GM12878 (cell line): ENCODE measurements at regions not wholly inside any gene's neighbourhood (a gene's known extent, or its start where the extent isn't known, plus 50 kb on each side); places are given as distances from the start of the nearest gene placed in this dataset.

Experiments used
- ATAC-seq: fragments of 200-7000 bp; cut with Tn5 transposase; 3 replicates; pipeline ENCODE4 v1.9.1; 2020; ENCODE audit warnings: mild to moderate bottlenecking, moderate library complexity
- BruUV-seq: library from RNA; stranded (reverse); fragments of 400-500 nt; replicated peaks from 2 replicates; lab custom pipeline; 2021; lab: Mats Ljungman, UMichigan
- CTCF ChIA-PET: fragments of 300-600 bp; sonication (Branson Sonifier 250); formaldehyde crosslinking; extraction: SDS; loops from one replicate; lab custom pipeline; 2021; ENCODE audit warnings: inconsistent platforms; lab: Yijun Ruan, JAX
- POLR2A ChIA-PET: fragments of 350-600 bp; formaldehyde crosslinking; extraction: SDS; loops from one replicate; lab custom pipeline; 2021; ENCODE audit warnings: inconsistent platforms; lab: Charles Lee
- RAD21 ChIA-PET: fragments of 300-600 bp; sonication (Branson Sonifier 250); formaldehyde crosslinking; loops from one replicate; lab custom pipeline; 2023; ENCODE audit warnings: antibody characterized with exemption; ENCODE audit not compliant: unreplicated experiment; lab: Charles Lee
- SMC1A ChIA-PET: fragments of 300-600 bp; sonication (Branson Sonifier 250); formaldehyde crosslinking; loops from one replicate; lab custom pipeline; 2023; ENCODE audit not compliant: unreplicated experiment, uncharacterized antibody; lab: Charles Lee
- DNase-seq: peaks from one replicate; pipeline ENCODE4 v3.0.0-alpha.2; 2011; ENCODE audit warnings: low read depth, low spot score
- FAIRE-seq: peaks from 3 replicates; lab custom pipeline; 2011; peaks lifted over from hg19 to GRCh38; lab: Jason Lieb, UNC
- H2AFZ ChIP-seq: 2 replicates; pipeline ENCODE4 v1.6.0; 2011; ENCODE audit warnings: low read depth, low read length, control low read depth; ENCODE audit not compliant: control insufficient read depth
- H3K27ac ChIP-seq: 2 replicates; pipeline ENCODE4 v1.5.1; 2011; ENCODE audit warnings: control low read depth; ENCODE audit not compliant: control insufficient read depth, insufficient read depth
- H3K27me3 ChIP-seq, 2 experiments: replicated peaks in 1 of 2; 2 replicates each; pipeline versions ENCODE4 v1.6.0 to v1.6.1; 2011; ENCODE audit warnings: low read length in 1 of 2; ENCODE audit not compliant: control insufficient read depth in 2 of 2, insufficient read depth in 2 of 2
- H3K36me3 ChIP-seq, 2 experiments: 2 replicates each; pipeline ENCODE4 v1.5.1; 2011; ENCODE audit warnings: low read length in 1 of 2; ENCODE audit not compliant: control insufficient read depth in 2 of 2, insufficient read depth in 2 of 2
- H3K4me1 ChIP-seq: 2 replicates; pipeline ENCODE4 v1.6.1; 2011; ENCODE audit warnings: mild to moderate bottlenecking, low read length, moderate library complexity, mixed read lengths; ENCODE audit not compliant: control insufficient read depth, insufficient read depth
- H3K4me2 ChIP-seq: 2 replicates; pipeline ENCODE4 v1.6.0; 2011; ENCODE audit warnings: control low read depth; ENCODE audit not compliant: control insufficient read depth, insufficient read depth
- H3K4me3 ChIP-seq: fragments of 200-600 bp; sonication (generic); 2 replicates; pipeline ENCODE4 v1.5.1; 2016
- H3K79me2 ChIP-seq: 2 replicates; pipeline ENCODE4 v1.6.0; 2011; ENCODE audit warnings: low read length; ENCODE audit not compliant: control insufficient read depth, insufficient read depth
- H3K9ac ChIP-seq: 2 replicates; pipeline ENCODE4 v1.8.0; 2011; ENCODE audit warnings: low read length, control low read depth, mixed read lengths; ENCODE audit not compliant: control insufficient read depth, insufficient read depth
- H3K9me3 ChIP-seq: replicated peaks from 3 replicates; pipeline ENCODE4 v1.5.1; 2011; ENCODE audit warnings: mild to moderate bottlenecking, low read length; ENCODE audit not compliant: control insufficient read depth, insufficient read depth
- H4K20me1 ChIP-seq: 2 replicates; pipeline ENCODE4 v1.6.0; 2011; ENCODE audit not compliant: control insufficient read depth, insufficient read depth
- BACH1 ChIP-seq: fragments of 450-650 bp; IDR thresholded peaks from 2 replicates; pipeline ENCODE4 v1.6.1; 2017; ENCODE audit warnings: mild to moderate bottlenecking, borderline replicate concordance
- BMI1 ChIP-seq: fragments of 450-650 bp; IDR thresholded peaks from 2 replicates; pipeline ENCODE4 v1.6.1; 2016; ENCODE audit warnings: mild to moderate bottlenecking, moderate library complexity, borderline replicate concordance
- CUX1 ChIP-seq: IDR thresholded peaks from 2 replicates; pipeline ENCODE4 v1.6.1; 2012; ENCODE audit warnings: improper control_type of control experiment, low read depth, low read length; ENCODE audit not compliant: insufficient replicate concordance
- DPF2 ChIP-seq: fragments of 450-650 bp; IDR thresholded peaks from 2 replicates; pipeline ENCODE4 v1.6.1; 2017; ENCODE audit warnings: mild to moderate bottlenecking
- JUND ChIP-seq: IDR thresholded peaks from 2 replicates; pipeline ENCODE4 v1.6.1; 2012; ENCODE audit warnings: low read depth, mild to moderate bottlenecking, low read length, improper control_type of control experiment, moderate library complexity
- KDM1A ChIP-seq: fragments of 200-600 bp; sonication (generic); IDR thresholded peaks from 2 replicates; pipeline ENCODE4 v1.6.1; 2016; ENCODE audit warnings: borderline replicate concordance
- MTA3 ChIP-seq: IDR thresholded peaks from 2 replicates; pipeline ENCODE4 v1.6.1; 2012; ENCODE audit warnings: low read length, inconsistent platforms, borderline replicate concordance
- MXI1 ChIP-seq: fragments of 150-350 bp; IDR thresholded peaks from 2 replicates; pipeline ENCODE4 v1.6.1; 2011; ENCODE audit warnings: low read depth, mild to moderate bottlenecking, inconsistent platforms, low read length, improper control_type of control experiment
- NBN ChIP-seq: fragments of 450-650 bp; IDR thresholded peaks from 2 replicates; pipeline ENCODE4 v1.6.1; 2016
- PAX5 ChIP-seq: IDR thresholded peaks from 2 replicates; pipeline ENCODE4 v1.6.1; 2011; ENCODE audit warnings: low read depth, low read length, borderline replicate concordance
- POLR2AphosphoS2 ChIP-seq: IDR thresholded peaks from 2 replicates; pipeline ENCODE4 v1.6.1; 2011; ENCODE audit warnings: low read depth, mild to moderate bottlenecking, low read length, improper control_type of control experiment, moderate library complexity
- RAD21 ChIP-seq: IDR thresholded peaks from 2 replicates; pipeline ENCODE4 v1.6.1; 2011; ENCODE audit warnings: mild to moderate bottlenecking, low read depth, low read length, moderate library complexity; ENCODE audit not compliant: insufficient read depth
- SRF ChIP-seq, 2 experiments: IDR thresholded peaks; 2 replicates each; pipeline ENCODE4 v1.6.1; 2011; ENCODE audit warnings: low read depth in 2 of 2, low read length in 2 of 2, mild to moderate bottlenecking in 1 of 2, moderate library complexity in 1 of 2
- TCF3 ChIP-seq: IDR thresholded peaks from 2 replicates; pipeline ENCODE4 v1.6.1; 2012; ENCODE audit warnings: low read depth, mild to moderate bottlenecking, low read length, borderline replicate concordance; ENCODE audit not compliant: insufficient read depth
- ZBTB11 ChIP-seq: fragments of 450-650 bp; formaldehyde crosslinking; IDR thresholded peaks from 2 replicates; pipeline ENCODE4 v1.5.0; 2022; ENCODE audit warnings: mild to moderate bottlenecking, missing genetic modification characterization
- ZSCAN29 ChIP-seq: fragments of 450-650 bp; IDR thresholded peaks from 2 replicates; pipeline ENCODE4 v1.6.1; 2017; ENCODE audit warnings: mild to moderate bottlenecking, moderate library complexity
- WGBS: methylation state at CpG from one replicate; pipeline ENCODE4 v1.1.6; 2016; ENCODE audit warnings: low lambda C conversion rate; ENCODE audit not compliant: insufficient replicate concordance, insufficient coverage; ENCODE audit errors: missing lambda C conversion rate; 5-methylcytosine and 5-hydroxymethylcytosine counted together
- in situ Hi-C: fragments of 300-500 bp; cut with MboI; formaldehyde crosslinking; loops from 9 replicates; pipeline ENCODE4 v1.14.3; 2018; ENCODE audit warnings: mixed read lengths
- intact Hi-C: fragments of 100-400 bp; cut with micrococcal nuclease; formaldehyde crosslinking; loops from one replicate; pipeline ENCODE4 v1.14.2; 2022; ENCODE audit not compliant: unreplicated experiment

- TF ChIP-seq CUX1 (no peak), DPF2 (no peak), RAD21 (no peak), POLR2AphosphoS2 (no peak), BMI1 (no peak), TCF3 (no peak), BACH1 (no peak)
These were observed 311.3 kb downstream of the FAM72C start (continued) for GRCh38 chr1:143660354-143660941.

GRCh38 chr1:143653429-143653802 lies 318.4 kb downstream of the FAM72C start:
- H3K27ac ChIP-seq = no peak overlapping the region
- CTCF ChIA-PET = no interaction called here
- in situ Hi-C loops (loop anchor here (10.0 kb wide), 1 partner anchor 51 kb away; no protein-coding TSS in a partner anchor), intact Hi-C loops (no loop called here)
- H3K9me3 ChIP-seq = no peaks in the 10 kb centered on the region; the same call in 2 of the 3 replicates
- DNase-seq (no peak), ATAC-seq (no peak), FAIRE-seq (no peak)
- no peak overlapping the region for H3K4me2 ChIP-seq
- no peak overlapping the region for H3K9ac ChIP-seq
- no peaks in the 10 kb centered on the region for H3K27me3 ChIP-seq
- POLR2A ChIA-PET = no interaction called here
- no TSS peak for BruUV-seq
- no peaks in the 10 kb centered on the region for H3K36me3 ChIP-seq
- H4K20me1 ChIP-seq = no peaks in the 10 kb centered on the region
- H3K4me1 ChIP-seq = no peaks in the 10 kb centered on the region
- RAD21 ChIA-PET = no interaction called here
- WGBS = 49% methylated on average over 20 of the region's 24 CpGs
- SMC1A ChIA-PET = no interaction called here
- no peak overlapping the region for H2AFZ ChIP-seq
- no peak overlapping the region for H3K4me3 ChIP-seq
- no peaks in the 10 kb centered on the region for H3K79me2 ChIP-seq
- TF ChIP-seq PAX5 (no peak), KDM1A (no peak), JUND (no peak), MTA3 (no peak), MXI1 (no peak), ZBTB11 (no peak), SRF (IDR thresholded peaks at IDR 0.05; ENCODE audit: low read depth in 2 of 2, low read length in 2 of 2) (no peak), ZSCAN29 (no peak), NBN (no peak), BACH1 (no peak)
